ENCODE measurements at regions not wholly inside any gene's neighbourhood (a gene's known extent, or its start where the extent isn't known, plus 50 kb on each side); places are given as distances from the start of the nearest gene placed in this dataset.

GRCh38 chr9:126107693-126108092, 218.9 kb upstream of the MVB12B start:
- DNase-seq (ENCODE audit: low spot score in 2 of 2) = no peak
- H3K4me1 ChIP-seq = no peaks in the 10 kb centered on the region
- no peak overlapping the region for H3K27ac ChIP-seq
- TF ChIP-seq CTCF (IDR thresholded peaks at IDR 0.05) (no peak), POLR2A (IDR thresholded peaks at IDR 0.05) (no peak), EP300 (IDR thresholded peaks at IDR 0.05) (no peak)
- H3K36me3 ChIP-seq = no peaks in the 10 kb centered on the region
- no peak overlapping the region for H3K4me3 ChIP-seq
- H3K9me3 ChIP-seq = no peaks in the 10 kb centered on the region
- WGBS, 2 donors = 94 to 96% methylated on average over 12 of the region's 12 CpGs
- H3K27me3 ChIP-seq = peaks cover 0 to under 1% of the 10 kb centered on the region in 2 donors

GRCh38 chr9:126108240-126108639, 218.4 kb upstream of the MVB12B start:
- Histone ChIP-seq H3K9me3 (no peaks in the 10 kb centered on the region), H3K4me3 (no peak overlapping the region), H3K4me1 (no peaks in the 10 kb centered on the region), H3K27me3 (peaks cover 0 to 6% of the 10 kb centered on the region in 2 donors), H3K36me3 (no peaks in the 10 kb centered on the region), H3K27ac (no peak overlapping the region)
- WGBS, 2 donors = 26 to 34% methylated on average over 10 to 11 of the region's 11 CpGs
- DNase-seq (ENCODE audit: low spot score in 2 of 2) = no peak
- TF ChIP-seq EP300 (IDR thresholded peaks at IDR 0.05) (no peak), CTCF (IDR thresholded peaks at IDR 0.05) (no peak), POLR2A (IDR thresholded peaks at IDR 0.05) (no peak)

GRCh38 chr9:126109575-126109974, 217.1 kb upstream of the MVB12B start:
- TF ChIP-seq EP300 (IDR thresholded peaks at IDR 0.05) (no peak), POLR2A (IDR thresholded peaks at IDR 0.05) (no peak), CTCF (IDR thresholded peaks at IDR 0.05) (no peak)
- Histone ChIP-seq H3K27me3 (peaks cover 0 to 12% of the 10 kb centered on the region in 2 donors), H3K36me3 (no peaks in the 10 kb centered on the region), H3K4me1 (no peaks in the 10 kb centered on the region), H3K27ac (no peak overlapping the region), H3K9me3 (no peaks in the 10 kb centered on the region), H3K4me3 (no peak overlapping the region)
- DNase-seq (ENCODE audit: low spot score in 2 of 2) = no peak

- Histone ChIP-seq H3K36me3 (no peaks in the 10 kb centered on the region), H3K4me1 (no peaks in the 10 kb centered on the region), H3K27me3 (peaks cover 0 to 14% of the 10 kb centered on the region in 2 donors), H3K27ac (no peak overlapping the region), H3K4me3 (no peak overlapping the region), H3K9me3 (no peaks in the 10 kb centered on the region)
- no peak for DNase-seq (ENCODE audit: low spot score in 2 of 2)
- TF ChIP-seq CTCF (IDR thresholded peaks at IDR 0.05) = no peak
- WGBS, 2 donors = 69 to 79% methylated on average over 5 of the region's 5 CpGs
These were observed 215.1 kb upstream of the MVB12B start for GRCh38 chr9:126111556-126111955.

- no peaks in the 10 kb centered on the region for H3K4me1 ChIP-seq
- no peak for DNase-seq (ENCODE audit: low spot score in 2 of 2)
- TF ChIP-seq CTCF (IDR thresholded peaks at IDR 0.05) (no peak), POLR2A (IDR thresholded peaks at IDR 0.05) (no peak), EP300 (IDR thresholded peaks at IDR 0.05) (no peak)
- no peaks in the 10 kb centered on the region for H3K9me3 ChIP-seq
- no peak overlapping the region for H3K4me3 ChIP-seq
- H3K27ac ChIP-seq = no peak overlapping the region
- 84 to 87% methylated on average over 11 of the region's 11 CpGs for WGBS, 2 donors
- H3K36me3 ChIP-seq = no peaks in the 10 kb centered on the region
- peaks cover 0 to 14% of the 10 kb centered on the region in 2 donors for H3K27me3 ChIP-seq
These were observed 214.4 kb upstream of the MVB12B start for GRCh38 chr9:126112135-126112720.
